ENCODE measurements at regions not wholly inside any gene's neighbourhood (a gene's known extent, or its start where the extent isn't known, plus 50 kb on each side); places are given as distances from the start of the nearest gene placed in this dataset.

GRCh38 chr10:108784534-108784933 is 1138.8 kb downstream of the XPNPEP1 start:
- TF ChIP-seq CTCF (IDR thresholded peaks at IDR 0.05 in 8 of 11, conservative IDR thresholded peaks at IDR 0.05 in 3 of 11) (no peak), POLR2AphosphoS5 (IDR thresholded peaks at IDR 0.05) (no peak), POLR2A (IDR thresholded peaks at IDR 0.05) (no peak)

All from spleen (tissue), 7 donors.